Liver (tissue), 3 donors: ENCODE measurements at regions not wholly inside any gene's neighbourhood (a gene's known extent, or its start where the extent isn't known, plus 50 kb on each side); places are given as distances from the start of the nearest gene placed in this dataset.

Source experiments
- ATF3 ChIP-seq: IDR thresholded peaks from 2 replicates; pipeline ENCODE4 v1.6.1; 2016; ENCODE audit warnings: antibody characterized with exemption
- TF ChIP-seq, protein P1 (sequence below): fragments of 150-350 bp; IDR thresholded peaks from 2 replicates; pipeline ENCODE4 v1.5.1; 2017; ENCODE audit warnings: improper control_type of control experiment, low read depth, low read length; ENCODE audit not compliant: missing input control
- donor health status: healthy.
- donor health status: healthy.

- TF ChIP-seq, protein P1, sequence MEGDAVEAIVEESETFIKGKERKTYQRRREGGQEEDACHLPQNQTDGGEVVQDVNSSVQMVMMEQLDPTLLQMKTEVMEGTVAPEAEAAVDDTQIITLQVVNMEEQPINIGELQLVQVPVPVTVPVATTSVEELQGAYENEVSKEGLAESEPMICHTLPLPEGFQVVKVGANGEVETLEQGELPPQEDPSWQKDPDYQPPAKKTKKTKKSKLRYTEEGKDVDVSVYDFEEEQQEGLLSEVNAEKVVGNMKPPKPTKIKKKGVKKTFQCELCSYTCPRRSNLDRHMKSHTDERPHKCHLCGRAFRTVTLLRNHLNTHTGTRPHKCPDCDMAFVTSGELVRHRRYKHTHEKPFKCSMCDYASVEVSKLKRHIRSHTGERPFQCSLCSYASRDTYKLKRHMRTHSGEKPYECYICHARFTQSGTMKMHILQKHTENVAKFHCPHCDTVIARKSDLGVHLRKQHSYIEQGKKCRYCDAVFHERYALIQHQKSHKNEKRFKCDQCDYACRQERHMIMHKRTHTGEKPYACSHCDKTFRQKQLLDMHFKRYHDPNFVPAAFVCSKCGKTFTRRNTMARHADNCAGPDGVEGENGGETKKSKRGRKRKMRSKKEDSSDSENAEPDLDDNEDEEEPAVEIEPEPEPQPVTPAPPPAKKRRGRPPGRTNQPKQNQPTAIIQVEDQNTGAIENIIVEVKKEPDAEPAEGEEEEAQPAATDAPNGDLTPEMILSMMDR: no peak
- TF ChIP-seq ATF3: no peak
These were observed 76.1 kb upstream of the RGS2 start for GRCh38 chr1:192732787-192733186.
